Astrocyte (in vitro differentiated cells and primary cell): ENCODE measurements at regions not wholly inside any gene's neighbourhood (a gene's known extent, or its start where the extent isn't known, plus 50 kb on each side); places are given as distances from the start of the nearest gene placed in this dataset.

Experiments used
- DNase-seq: peaks from one replicate; pipeline ENCODE4 v3.0.0-alpha.2; 2010; ENCODE audit warnings: low read depth
- FAIRE-seq: peaks from 2 replicates; lab custom pipeline; 2011; peaks lifted over from hg19 to GRCh38; lab: Jason Lieb, UNC
- H2AFZ ChIP-seq: 2 replicates; pipeline ENCODE4 v1.6.0; 2012; ENCODE audit warnings: low read depth, low read length, inconsistent platforms
- H3K27ac ChIP-seq: 2 replicates; pipeline ENCODE4 v1.5.1; 2011; ENCODE audit warnings: low read depth, low read length, inconsistent platforms
- H3K27me3 ChIP-seq: 2 replicates; pipeline ENCODE4 v1.6.0; 2011; ENCODE audit warnings: low read length, inconsistent platforms; ENCODE audit not compliant: insufficient read depth
- H3K36me3 ChIP-seq: 2 replicates; pipeline ENCODE4 v1.5.1; 2011; ENCODE audit warnings: low read length, inconsistent platforms; ENCODE audit not compliant: insufficient read depth
- H3K4me1 ChIP-seq: 2 replicates; pipeline ENCODE4 v1.5.1; 2011; ENCODE audit warnings: low read length, inconsistent platforms; ENCODE audit not compliant: insufficient read depth
- H3K4me2 ChIP-seq: 2 replicates; pipeline ENCODE4 v1.6.0; 2012; ENCODE audit warnings: low read length, inconsistent platforms
- H3K4me3 ChIP-seq: 2 replicates; pipeline ENCODE4 v1.5.1; 2011; ENCODE audit warnings: low read depth, mild to moderate bottlenecking, low read length, inconsistent platforms; ENCODE audit not compliant: insufficient read depth
- H3K79me2 ChIP-seq: 2 replicates; pipeline ENCODE4 v1.6.0; 2012; ENCODE audit warnings: mild to moderate bottlenecking, low read length, inconsistent platforms; ENCODE audit not compliant: insufficient read depth
- H3K9ac ChIP-seq: 2 replicates; pipeline ENCODE4 v1.6.0; 2012; ENCODE audit warnings: mild to moderate bottlenecking, low read length, inconsistent platforms
- H3K9me3 ChIP-seq: 2 replicates; pipeline ENCODE4 v1.5.1; 2012; ENCODE audit warnings: low read depth, mild to moderate bottlenecking, low read length, inconsistent platforms; ENCODE audit not compliant: insufficient read depth
- H4K20me1 ChIP-seq: 2 replicates; pipeline ENCODE4 v1.6.0; 2012; ENCODE audit warnings: low read length, inconsistent platforms; ENCODE audit not compliant: insufficient read depth
- H3K27ac Mint-ChIP-seq: one replicate; pipeline ENCODE4 v1.8.0; 2021; ENCODE audit warnings: mild to moderate bottlenecking, mixed read lengths; ENCODE audit not compliant: unreplicated experiment
- H3K27me3 Mint-ChIP-seq: one replicate; pipeline ENCODE4 v1.8.0; 2021; ENCODE audit warnings: low read depth, mixed read lengths; ENCODE audit not compliant: unreplicated experiment
- H3K36me3 Mint-ChIP-seq: one replicate; pipeline ENCODE4 v1.8.0; 2021; ENCODE audit warnings: low read depth, mixed read lengths; ENCODE audit not compliant: unreplicated experiment
- H3K4me1 Mint-ChIP-seq: one replicate; pipeline ENCODE4 v1.8.0; 2021; ENCODE audit warnings: low read depth, mixed read lengths; ENCODE audit not compliant: unreplicated experiment
- H3K4me3 Mint-ChIP-seq: one replicate; pipeline ENCODE4 v1.8.0; 2021; ENCODE audit warnings: mild to moderate bottlenecking, moderate library complexity, mixed read lengths; ENCODE audit not compliant: unreplicated experiment
- H3K9me3 Mint-ChIP-seq: one replicate; pipeline ENCODE4 v1.8.0; 2021; ENCODE audit warnings: mild to moderate bottlenecking, mixed read lengths; ENCODE audit not compliant: unreplicated experiment
- EZH2 ChIP-seq: IDR thresholded peaks from 2 replicates; pipeline ENCODE4 v1.6.1; 2012; ENCODE audit warnings: mild to moderate bottlenecking, low read length, inconsistent platforms; ENCODE audit not compliant: insufficient read depth
- TF ChIP-seq, protein P1 (sequence below): IDR thresholded peaks from 2 replicates; pipeline ENCODE4 v1.5.1; 2011; ENCODE audit warnings: low read depth, mild to moderate bottlenecking, inconsistent platforms, low read length, moderate library complexity; ENCODE audit not compliant: insufficient read depth

DNA sequence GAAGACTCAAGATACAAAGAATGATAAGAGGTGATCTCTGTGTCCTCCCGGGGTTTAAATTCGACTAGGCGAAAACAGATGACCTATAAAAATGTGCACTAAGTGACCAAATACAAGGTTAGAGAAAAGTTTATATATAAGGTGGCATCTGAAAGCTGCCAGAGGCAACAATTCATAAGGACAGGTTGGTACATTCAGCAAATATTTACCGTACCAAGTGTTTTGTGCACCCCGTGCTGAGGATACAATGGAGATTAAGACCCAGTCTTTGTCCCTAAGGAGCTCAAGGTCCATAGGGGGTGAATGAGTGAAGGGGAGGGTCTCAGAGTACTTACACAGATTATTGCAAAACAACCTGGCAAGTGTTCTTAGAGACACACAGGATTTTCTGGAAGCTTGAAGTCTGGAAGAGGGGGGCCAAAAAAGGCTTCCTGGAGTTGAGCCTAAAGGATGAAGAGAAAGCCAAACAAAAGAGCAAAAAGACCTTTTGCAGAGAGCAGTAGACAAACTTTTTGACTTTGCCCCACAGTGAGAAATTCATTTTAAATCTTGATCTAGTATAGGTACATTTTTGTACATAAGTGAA is 71.4 kb upstream of the LRIG1 start:
- Histone ChIP-seq H3K4me2 (no peak overlapping the region), H2AFZ (no peak overlapping the region), H3K27me3 (peaks cover 2% of the 10 kb centered on the region), H3K9me3 (no peaks in the 10 kb centered on the region), H3K36me3 (no peaks in the 10 kb centered on the region), H4K20me1 (no peaks in the 10 kb centered on the region), H3K27ac (no peak overlapping the region), H3K79me2 (no peaks in the 10 kb centered on the region), H3K4me3 (no peak overlapping the region), H3K4me1 (no peaks in the 10 kb centered on the region), H3K9ac (no peak overlapping the region)
- Mint-ChIP-seq H3K4me3 (no peak overlapping the region), H3K27ac (no peak overlapping the region), H3K4me1 (peaks cover 3% of the 10 kb centered on the region), H3K27me3 (peaks cover 8% of the 10 kb centered on the region), H3K9me3 (peaks cover 13% of the 10 kb centered on the region), H3K36me3 (peaks cover 2% of the 10 kb centered on the region)
- FAIRE-seq (no peak), DNase-seq (no peak)
- TF ChIP-seq, protein P1, sequence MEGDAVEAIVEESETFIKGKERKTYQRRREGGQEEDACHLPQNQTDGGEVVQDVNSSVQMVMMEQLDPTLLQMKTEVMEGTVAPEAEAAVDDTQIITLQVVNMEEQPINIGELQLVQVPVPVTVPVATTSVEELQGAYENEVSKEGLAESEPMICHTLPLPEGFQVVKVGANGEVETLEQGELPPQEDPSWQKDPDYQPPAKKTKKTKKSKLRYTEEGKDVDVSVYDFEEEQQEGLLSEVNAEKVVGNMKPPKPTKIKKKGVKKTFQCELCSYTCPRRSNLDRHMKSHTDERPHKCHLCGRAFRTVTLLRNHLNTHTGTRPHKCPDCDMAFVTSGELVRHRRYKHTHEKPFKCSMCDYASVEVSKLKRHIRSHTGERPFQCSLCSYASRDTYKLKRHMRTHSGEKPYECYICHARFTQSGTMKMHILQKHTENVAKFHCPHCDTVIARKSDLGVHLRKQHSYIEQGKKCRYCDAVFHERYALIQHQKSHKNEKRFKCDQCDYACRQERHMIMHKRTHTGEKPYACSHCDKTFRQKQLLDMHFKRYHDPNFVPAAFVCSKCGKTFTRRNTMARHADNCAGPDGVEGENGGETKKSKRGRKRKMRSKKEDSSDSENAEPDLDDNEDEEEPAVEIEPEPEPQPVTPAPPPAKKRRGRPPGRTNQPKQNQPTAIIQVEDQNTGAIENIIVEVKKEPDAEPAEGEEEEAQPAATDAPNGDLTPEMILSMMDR, result no peak
- no peak for TF ChIP-seq EZH2

GRCh38 chr3:66572938-66573710 is 72.3 kb upstream of the LRIG1 start:
- no peak overlapping the region for H3K9ac ChIP-seq
- no peaks in the 10 kb centered on the region for H4K20me1 ChIP-seq
- H3K4me1 ChIP-seq, result no peaks in the 10 kb centered on the region
- Mint-ChIP-seq H3K4me3 (no peak overlapping the region), H3K27ac (no peak overlapping the region), H3K9me3 (peaks cover 9% of the 10 kb centered on the region), H3K36me3 (peaks cover 2% of the 10 kb centered on the region), H3K4me1 (no peaks in the 10 kb centered on the region), H3K27me3 (peaks cover 8% of the 10 kb centered on the region)
- H3K27me3 ChIP-seq, result peaks cover 2% of the 10 kb centered on the region
- no peak overlapping the region for H2AFZ ChIP-seq
- no peaks in the 10 kb centered on the region for H3K79me2 ChIP-seq
- DNase-seq (no peak), FAIRE-seq (no peak)
- no peak overlapping the region for H3K27ac ChIP-seq
- H3K9me3 ChIP-seq, result no peaks in the 10 kb centered on the region
- no peak overlapping the region for H3K4me3 ChIP-seq
- no peaks in the 10 kb centered on the region for H3K36me3 ChIP-seq
- H3K4me2 ChIP-seq, result no peak overlapping the region
- TF ChIP-seq EZH2, result no peak
- TF ChIP-seq, protein P1, result peak; percentile 13

DNA sequence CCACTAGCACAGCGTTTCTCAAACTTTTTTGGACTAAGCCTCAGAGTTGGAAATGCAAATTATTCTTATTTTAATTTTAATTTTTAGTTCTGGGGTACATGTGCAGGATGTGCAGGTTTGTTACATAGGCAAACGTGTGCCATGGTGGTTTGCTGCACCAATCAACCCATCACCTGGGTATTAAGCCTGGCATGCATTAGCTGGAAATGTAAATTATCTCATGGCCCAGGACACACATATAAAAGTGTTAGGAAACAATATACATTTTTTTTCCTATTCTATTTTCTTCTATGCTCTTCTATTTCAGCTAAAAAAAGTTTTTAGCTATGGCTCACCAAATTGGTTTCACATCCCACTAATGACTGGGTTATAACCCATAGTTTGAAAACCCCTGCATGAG is 73.3 kb upstream of the LRIG1 start:
- no peak overlapping the region for H3K27ac Mint-ChIP-seq
- DNase-seq, result no peak
- H4K20me1 ChIP-seq, result no peaks in the 10 kb centered on the region
- no peaks in the 10 kb centered on the region for H3K36me3 ChIP-seq
- peaks cover 11% of the 10 kb centered on the region for H3K9me3 Mint-ChIP-seq
- no peak overlapping the region for H3K9ac ChIP-seq
- H3K9me3 ChIP-seq, result no peaks in the 10 kb centered on the region
- no peak overlapping the region for H3K4me3 ChIP-seq
- H3K4me3 Mint-ChIP-seq, result no peak overlapping the region
- H3K4me1 ChIP-seq, result no peaks in the 10 kb centered on the region
- FAIRE-seq, result no peak
- TF ChIP-seq, protein P1, result no peak
- no peak for TF ChIP-seq EZH2
- no peak overlapping the region for H2AFZ ChIP-seq
- H3K4me1 Mint-ChIP-seq, result no peaks in the 10 kb centered on the region
- peaks cover 2% of the 10 kb centered on the region for H3K27me3 ChIP-seq
- H3K27ac ChIP-seq, result no peak overlapping the region
- no peaks in the 10 kb centered on the region for H3K79me2 ChIP-seq
- H3K36me3 Mint-ChIP-seq, result peaks cover 2% of the 10 kb centered on the region
- no peak overlapping the region for H3K4me2 ChIP-seq
- peaks cover 8% of the 10 kb centered on the region for H3K27me3 Mint-ChIP-seq
